HG03066 (cell line): ENCODE measurements at regions not wholly inside any gene's neighbourhood (a gene's known extent, or its start where the extent isn't known, plus 50 kb on each side); places are given as distances from the start of the nearest gene placed in this dataset.
"Not testable (repeated sequence)": the region's sequence is repeated elsewhere in the genome, so short reads cannot be mapped to it uniquely, and the experiment has no call there.

Source experiments
- ATAC-seq: cut with Tn5 transposase; IDR thresholded peaks from one replicate; pipeline ENCODE4 v1.9.1; 2021; ENCODE audit warnings: low read depth; ENCODE audit not compliant: unreplicated experiment

DNA sequence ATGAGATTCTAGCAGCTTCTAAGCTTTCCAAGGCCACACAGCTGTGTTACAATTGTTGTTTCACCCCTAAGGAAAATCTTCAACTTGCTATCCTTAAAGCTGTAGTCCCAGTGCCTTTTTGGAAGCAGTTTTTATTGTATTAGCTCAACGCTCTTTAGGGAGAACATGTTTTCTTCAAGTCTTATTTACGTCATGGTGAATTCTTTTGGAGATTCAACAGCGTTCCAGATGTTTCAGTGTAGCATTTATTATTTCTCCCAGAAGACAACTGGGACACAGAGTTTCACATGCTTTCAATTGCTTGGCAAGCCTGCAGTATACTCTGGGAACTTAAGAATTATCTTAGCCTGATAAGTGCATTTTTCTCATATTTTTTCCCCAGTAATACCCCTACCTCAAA lies 888.3 kb downstream of the PLOD2 start:
- ATAC-seq: no peak

DNA sequence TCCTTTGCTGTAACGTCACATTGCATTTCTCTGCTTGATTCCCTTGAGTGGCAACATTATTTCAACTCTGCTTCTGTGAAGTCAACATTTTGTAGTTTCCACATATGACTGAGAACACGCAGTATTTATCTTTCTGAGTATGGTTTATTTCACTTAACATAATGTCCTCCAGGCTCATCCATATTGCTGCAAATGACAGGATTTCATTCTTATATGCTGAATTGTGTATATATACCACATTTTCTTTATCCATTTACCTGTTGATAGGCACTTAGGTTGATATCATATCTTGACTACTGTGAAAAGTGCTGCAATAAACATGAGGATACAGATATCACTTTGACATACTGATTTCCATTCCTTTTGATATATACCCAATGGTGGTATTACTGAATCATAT lies 878.5 kb downstream of the PLOD2 start:
- ATAC-seq: no peak

DNA sequence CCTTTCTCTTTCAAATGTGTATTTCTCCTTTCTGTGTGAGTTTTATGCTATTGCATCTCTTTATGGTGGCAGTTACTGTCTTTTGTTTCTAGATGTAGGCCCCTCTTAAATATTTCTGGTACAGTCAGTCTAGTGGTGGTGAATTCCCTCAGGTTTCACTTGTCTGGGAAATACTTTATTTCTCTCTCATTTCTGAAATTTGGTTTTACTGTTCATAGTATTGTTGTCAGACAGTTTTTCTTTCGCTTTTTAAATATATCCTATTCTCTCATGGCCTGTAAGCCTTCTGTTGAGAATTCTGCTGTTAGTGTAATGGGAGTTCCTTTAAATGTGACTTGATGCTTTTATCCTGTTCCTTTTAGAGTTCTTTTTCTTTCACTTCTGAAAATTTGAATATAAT lies 874.0 kb downstream of the PLOD2 start:
- ATAC-seq: no peak

DNA sequence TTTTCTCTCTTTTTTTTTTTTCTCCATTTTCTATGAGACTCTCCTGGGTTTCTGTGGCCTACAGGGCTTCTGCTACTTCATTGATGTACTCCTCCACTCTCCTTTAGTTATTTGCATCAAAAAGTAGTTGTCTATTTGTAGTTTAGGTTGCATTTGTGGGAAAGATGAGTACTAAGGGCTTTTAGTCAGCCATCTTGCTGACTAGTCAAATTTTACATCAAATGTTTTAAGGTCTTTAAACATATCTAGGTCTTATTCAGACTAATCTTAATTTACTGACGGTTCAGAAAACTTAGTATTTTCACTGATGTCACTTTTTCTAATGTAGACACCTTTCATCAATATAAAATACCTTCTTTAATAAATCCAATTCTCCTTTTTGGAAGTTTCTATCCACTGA lies 871.0 kb downstream of the PLOD2 start:
- ATAC-seq: no peak

DNA sequence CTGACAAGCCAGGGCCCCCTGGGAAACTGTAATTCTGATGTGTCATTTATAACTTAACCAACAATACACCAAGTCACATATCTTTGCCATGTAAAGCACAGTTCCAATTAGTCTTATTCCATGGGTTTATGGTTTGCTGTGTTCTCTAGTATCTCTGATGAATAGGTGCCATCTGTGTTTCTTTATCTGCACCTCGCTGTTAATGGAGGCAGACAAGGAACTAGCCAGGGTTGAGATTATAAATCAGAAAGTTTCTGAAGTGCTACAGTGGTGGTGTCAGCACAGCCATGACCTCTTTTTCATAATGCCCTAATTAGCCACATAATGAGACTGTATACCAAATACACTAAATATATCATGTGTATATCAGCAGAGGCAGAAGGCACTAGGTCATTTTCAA lies 866.4 kb downstream of the PLOD2 start:
- ATAC-seq: no peak

- no peak for ATAC-seq
Measured at GRCh38 chr3:145307272-145307671, 853.7 kb downstream of the PLOD2 start.

- no peak for ATAC-seq
Measured at GRCh38 chr3:145313751-145314150, 847.2 kb downstream of the PLOD2 start.

- not testable (repeated sequence) for ATAC-seq
Measured at GRCh38 chr3:145316253-145316652, 844.7 kb downstream of the PLOD2 start.

GRCh38 chr3:145326666-145327065 lies 834.3 kb downstream of the PLOD2 start:
- no peak for ATAC-seq

DNA sequence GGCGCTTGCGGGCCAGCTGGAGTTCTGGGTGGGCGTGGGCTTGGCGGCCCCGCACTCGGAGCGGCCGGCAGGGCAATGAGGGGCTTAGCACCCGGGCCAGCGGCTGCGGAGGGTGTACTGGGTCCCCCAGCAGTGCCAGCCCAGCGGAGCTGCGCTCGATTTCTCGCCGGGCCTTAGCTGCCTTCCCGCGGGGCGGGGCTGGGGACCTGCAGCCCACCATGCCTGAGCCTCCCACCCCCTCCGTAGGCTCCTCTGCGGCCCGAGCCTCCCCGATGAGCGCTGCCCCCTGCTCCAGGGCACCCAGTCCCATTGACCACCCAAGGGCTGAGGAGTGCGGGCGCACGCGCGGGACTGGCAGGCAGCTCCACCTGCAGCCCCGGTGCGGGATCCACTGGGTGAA lies 827.6 kb downstream of the PLOD2 start:
- not testable (repeated sequence) for ATAC-seq

DNA sequence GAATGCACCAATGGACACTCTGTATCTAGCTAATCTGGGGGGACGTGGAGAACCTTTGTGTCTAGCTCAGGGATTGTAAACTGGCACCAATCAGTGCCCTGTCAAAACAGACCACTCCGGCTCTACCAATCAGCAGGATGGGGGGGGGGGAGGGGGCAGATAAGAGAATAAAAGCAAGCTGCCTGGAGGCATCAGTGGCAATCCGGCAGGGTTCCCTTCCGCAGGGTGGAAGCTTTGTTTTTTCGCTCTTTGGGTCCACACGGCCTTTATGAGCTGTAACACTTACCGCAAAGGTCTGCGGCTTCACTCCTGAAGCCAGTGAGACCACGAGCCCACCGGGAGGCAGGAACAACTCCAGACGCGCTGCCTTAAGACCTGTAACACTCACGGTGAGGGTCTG lies 827.1 kb downstream of the PLOD2 start:
- no peak for ATAC-seq

GRCh38 chr3:145355206-145355605 lies 805.8 kb downstream of the PLOD2 start:
- no peak for ATAC-seq

GRCh38 chr3:145357453-145357852 lies 803.5 kb downstream of the PLOD2 start:
- no peak for ATAC-seq

DNA sequence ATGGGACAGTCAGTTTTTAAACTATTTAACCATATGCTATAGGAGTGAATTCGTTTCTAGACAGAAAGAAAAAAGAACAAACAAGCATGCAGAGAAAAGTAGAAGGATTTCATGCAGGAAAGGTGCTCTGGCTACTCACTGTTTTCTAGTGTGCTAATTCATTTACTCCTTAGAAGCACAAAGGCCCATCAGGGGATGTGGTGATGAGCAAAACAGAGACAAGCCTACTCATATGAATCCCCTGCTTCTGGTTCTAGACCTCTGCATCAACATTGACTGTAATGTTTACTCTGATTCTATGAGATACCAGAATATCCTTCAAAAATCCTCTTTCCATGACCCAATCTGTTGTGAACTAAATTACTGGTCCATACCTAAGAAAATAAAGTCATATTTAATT lies 801.9 kb downstream of the PLOD2 start:
- no peak for ATAC-seq

GRCh38 chr3:145368748-145369147 lies 792.2 kb downstream of the PLOD2 start:
- no peak for ATAC-seq

DNA sequence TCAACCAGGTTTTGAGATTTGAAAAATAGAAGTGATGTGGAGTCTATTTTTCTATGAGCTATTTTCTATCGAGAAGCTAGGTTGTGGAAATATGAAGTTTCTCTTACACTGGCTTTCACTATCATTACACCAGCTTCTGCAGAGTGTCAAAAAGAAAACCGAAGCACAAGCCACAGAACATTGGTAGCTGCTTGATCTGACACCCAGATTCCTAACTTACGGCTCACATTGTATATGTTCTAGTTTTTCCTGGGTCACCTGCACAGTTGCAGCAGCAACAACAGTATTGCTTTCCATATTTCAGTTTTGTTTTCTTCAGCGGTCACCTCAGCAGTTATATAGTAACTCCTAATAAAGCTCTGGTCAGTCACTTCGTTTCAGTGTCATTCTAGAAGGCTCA lies 790.1 kb downstream of the PLOD2 start:
- no peak for ATAC-seq

- no peak for ATAC-seq
Measured at GRCh38 chr3:145377301-145377700, 783.7 kb downstream of the PLOD2 start.

GRCh38 chr3:145383416-145383815 lies 777.6 kb downstream of the PLOD2 start:
- no peak for ATAC-seq

DNA sequence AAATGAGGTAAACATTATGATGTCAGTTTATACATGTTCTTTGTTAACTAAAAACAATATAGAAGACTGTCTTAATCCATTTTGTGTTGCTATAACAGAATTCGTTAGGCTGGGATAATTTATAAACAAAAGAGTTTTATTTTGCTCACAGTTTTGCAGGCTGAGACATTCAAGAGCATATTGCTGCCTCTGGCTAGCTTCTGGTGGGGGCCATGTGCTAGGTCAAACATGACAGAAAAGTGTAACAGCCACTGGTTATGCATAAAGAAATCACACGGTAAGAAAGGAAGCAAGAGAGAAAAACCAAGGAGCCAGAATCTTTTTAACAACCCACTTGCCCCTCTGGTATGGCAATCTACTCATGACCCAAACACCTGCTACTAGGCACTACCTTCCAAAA lies 776.7 kb downstream of the PLOD2 start:
- no peak for ATAC-seq

GRCh38 chr3:145387211-145387610 lies 773.8 kb downstream of the PLOD2 start:
- ATAC-seq: no peak

DNA sequence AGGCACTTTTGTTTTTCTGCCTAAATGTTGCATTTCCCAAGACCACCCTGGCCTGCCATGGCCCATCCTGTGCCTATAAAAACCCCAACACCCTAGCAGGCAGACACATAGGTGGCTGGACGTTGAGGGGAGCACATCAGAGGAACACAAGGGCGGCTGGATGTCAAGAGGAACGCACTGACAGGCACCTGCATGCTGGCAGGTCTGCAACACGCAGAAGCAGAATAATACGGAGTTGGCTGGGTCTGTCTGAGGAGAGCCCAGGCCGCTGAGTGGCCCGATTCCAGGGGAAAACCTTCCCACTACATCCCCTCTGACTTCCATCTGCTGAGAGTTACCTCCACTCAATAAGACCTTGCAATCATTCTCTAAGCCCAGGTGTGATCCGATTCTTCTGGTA lies 765.6 kb downstream of the PLOD2 start:
- ATAC-seq: no peak

DNA sequence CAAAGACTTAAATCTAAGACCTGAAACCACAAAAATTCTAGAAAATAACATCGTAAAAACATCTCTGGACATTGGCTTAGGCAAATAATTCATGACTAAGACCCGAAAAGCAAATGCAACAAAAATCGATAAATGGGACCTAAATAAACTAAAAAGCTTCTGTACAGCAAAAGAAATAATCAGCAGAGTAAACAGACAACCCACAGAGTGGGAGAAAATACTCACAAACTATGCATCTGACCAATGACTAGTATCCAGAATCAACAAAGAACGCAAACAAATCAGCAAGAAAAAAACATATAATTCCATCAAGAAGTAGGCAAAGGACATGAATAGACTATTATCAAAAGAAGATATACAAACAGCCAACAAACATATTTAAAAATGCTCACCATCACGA lies 749.4 kb downstream of the PLOD2 start:
- no peak for ATAC-seq

DNA sequence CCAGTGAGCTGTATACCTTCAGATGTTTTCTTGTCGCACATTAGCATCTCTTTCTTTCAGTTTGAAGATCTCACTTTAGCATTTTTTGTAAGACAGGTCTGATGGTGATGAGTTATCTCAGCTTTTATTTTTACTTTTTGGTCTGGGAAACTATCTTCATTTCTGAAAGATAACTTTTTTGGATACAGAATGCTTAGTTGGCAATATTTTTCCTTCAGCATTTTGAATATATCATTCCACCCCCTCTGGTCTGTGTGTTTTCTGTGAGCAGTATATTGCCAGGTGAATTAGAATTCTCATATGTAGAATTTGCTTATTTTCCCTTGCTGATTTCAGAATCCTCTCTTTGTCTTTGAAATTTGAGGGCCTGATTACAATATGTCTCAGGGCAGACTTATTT lies 743.3 kb downstream of the PLOD2 start:
- no peak for ATAC-seq

GRCh38 chr3:145422556-145422955 lies 738.4 kb downstream of the PLOD2 start:
- ATAC-seq: no peak
